ENCODE measurements at regions not wholly inside any gene's neighbourhood (a gene's known extent, or its start where the extent isn't known, plus 50 kb on each side); places are given as distances from the start of the nearest gene placed in this dataset.
"Not testable (repeated sequence)": the region's sequence is repeated elsewhere in the genome, so short reads cannot be mapped to it uniquely, and the experiment has no call there.

DNA sequence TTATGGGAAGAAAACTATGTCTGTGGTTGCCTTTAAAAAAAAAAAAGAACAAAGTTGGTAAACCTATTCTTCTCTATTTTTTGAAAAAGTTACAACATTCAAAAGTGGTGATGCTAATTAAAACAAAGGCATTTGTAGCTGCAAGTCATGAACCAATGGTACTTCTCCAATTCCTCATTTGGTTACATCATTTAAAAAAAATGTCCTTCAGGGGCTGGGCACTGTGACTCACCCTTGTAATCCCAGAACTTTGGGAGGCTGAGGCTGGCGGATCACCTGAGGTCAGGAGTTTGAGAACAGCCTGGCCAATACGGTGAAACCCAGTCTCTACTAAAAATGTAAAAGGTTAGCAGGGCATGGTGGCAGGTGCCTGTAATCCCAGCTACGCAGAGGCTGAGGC lies 574.6 kb downstream of the VGLL3 start:
- ATAC-seq = no peak

DNA sequence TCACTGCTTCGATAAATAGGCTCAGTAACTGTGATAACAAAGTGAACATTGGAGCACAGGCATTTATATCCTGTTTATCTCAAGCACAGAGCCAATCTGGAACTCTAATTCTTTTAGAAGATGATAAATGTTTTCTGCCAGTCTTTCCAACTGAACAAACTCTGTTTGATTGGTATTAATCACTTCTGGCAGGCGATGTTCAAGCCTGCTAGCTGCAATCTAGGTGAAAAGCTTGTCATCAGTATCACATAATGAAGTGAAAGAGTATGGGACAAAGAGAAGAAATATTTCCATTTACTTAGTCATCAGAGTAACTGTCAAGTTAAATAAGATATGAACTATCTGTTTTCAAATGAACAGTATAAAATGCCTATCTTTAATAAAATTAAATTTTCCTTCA lies 577.3 kb downstream of the VGLL3 start:
- H3K4me1 ChIP-seq = no peaks in the 10 kb centered on the region
- no peaks in the 10 kb centered on the region for H3K9me3 ChIP-seq
- ChIA-PET POLR2A (no interaction called here), CTCF (no interaction called here)
- no peak overlapping the region for H3K4me3 ChIP-seq
- no peak overlapping the region for H3K4me2 ChIP-seq
- no peak for ATAC-seq
- TF ChIP-seq SREBF2 (IDR thresholded peaks at IDR 0.05) = no peak
- TF ChIP-seq FOSB (CRISPR knock-in tag; IDR thresholded peaks at IDR 0.05) = no peak
- TF ChIP-seq ESRRA (IDR thresholded peaks at IDR 0.05; ENCODE audit: borderline replicate concordance, low read length) = no peak
- TF ChIP-seq RFX5 (IDR thresholded peaks at IDR 0.05) = no peak
- no peak for TF ChIP-seq EHF (CRISPR knock-in tag; IDR thresholded peaks at IDR 0.05)
- H3K27ac ChIP-seq = no peak overlapping the region
- 17% methylated on average over 2 of the region's 2 CpGs for WGBS (ENCODE audit: missing lambda C conversion rate)
- no peak for FAIRE-seq
- no peak for DNase-seq (ENCODE audit: low read depth in 1 of 2, low spot score in 1 of 2)

More for the DNA sequence above, 574.6 kb downstream of the VGLL3 start:
- Histone ChIP-seq H3K9me3 (no peaks in the 10 kb centered on the region), H3K4me3 (no peak overlapping the region), H3K27ac (no peak overlapping the region), H3K4me2 (no peak overlapping the region), H3K4me1 (no peaks in the 10 kb centered on the region)
- ChIA-PET POLR2A (no interaction called here), CTCF (no interaction called here)
- TF ChIP-seq, protein P1, sequence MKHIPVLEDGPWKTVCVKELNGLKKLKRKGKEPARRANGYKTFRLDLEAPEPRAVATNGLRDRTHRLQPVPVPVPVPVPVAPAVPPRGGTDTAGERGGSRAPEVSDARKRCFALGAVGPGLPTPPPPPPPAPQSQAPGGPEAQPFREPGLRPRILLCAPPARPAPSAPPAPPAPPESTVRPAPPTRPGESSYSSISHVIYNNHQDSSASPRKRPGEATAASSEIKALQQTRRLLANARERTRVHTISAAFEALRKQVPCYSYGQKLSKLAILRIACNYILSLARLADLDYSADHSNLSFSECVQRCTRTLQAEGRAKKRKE (CRISPR knock-in tag; IDR thresholded peaks at IDR 0.05; ENCODE audit: low read depth) = no peak
- TF ChIP-seq GATA3 (IDR thresholded peaks at IDR 0.05; ENCODE audit: borderline replicate concordance) (no peak), RCOR1 (IDR thresholded peaks at IDR 0.05; ENCODE audit: low read depth, low read length) (no peak), PHF8 (IDR thresholded peaks at IDR 0.05; ENCODE audit: borderline replicate concordance, low read depth) (no peak), POLR2AphosphoS2 (conservative IDR thresholded peaks at IDR 0.05; ENCODE audit: low read length) (no peak), RARB (CRISPR knock-in tag; IDR thresholded peaks at IDR 0.05) (no peak), RNF2 (IDR thresholded peaks at IDR 0.05; ENCODE audit: borderline replicate concordance, low read depth) (no peak), MYC (IDR thresholded peaks at IDR 0.05; ENCODE audit: borderline replicate concordance, low read length) (no peak), ZNF302 (CRISPR knock-in tag; IDR thresholded peaks at IDR 0.05) (no peak), CHD4 (IDR thresholded peaks at IDR 0.05; ENCODE audit: borderline replicate concordance) (no peak), ESRRA (IDR thresholded peaks at IDR 0.05; ENCODE audit: borderline replicate concordance, low read length) (no peak)
- TF ChIP-seq, protein P2, sequence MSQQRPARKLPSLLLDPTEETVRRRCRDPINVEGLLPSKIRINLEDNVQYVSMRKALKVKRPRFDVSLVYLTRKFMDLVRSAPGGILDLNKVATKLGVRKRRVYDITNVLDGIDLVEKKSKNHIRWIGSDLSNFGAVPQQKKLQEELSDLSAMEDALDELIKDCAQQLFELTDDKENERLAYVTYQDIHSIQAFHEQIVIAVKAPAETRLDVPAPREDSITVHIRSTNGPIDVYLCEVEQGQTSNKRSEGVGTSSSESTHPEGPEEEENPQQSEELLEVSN (IDR thresholded peaks at IDR 0.05; ENCODE audit: borderline replicate concordance, low read depth) = no peak
- no peak for FAIRE-seq
- DNase-seq (ENCODE audit: low read depth in 1 of 2, low spot score in 1 of 2) = no peak
- 40% methylated on average over 3 of the region's 3 CpGs for WGBS (ENCODE audit: missing lambda C conversion rate)

DNA sequence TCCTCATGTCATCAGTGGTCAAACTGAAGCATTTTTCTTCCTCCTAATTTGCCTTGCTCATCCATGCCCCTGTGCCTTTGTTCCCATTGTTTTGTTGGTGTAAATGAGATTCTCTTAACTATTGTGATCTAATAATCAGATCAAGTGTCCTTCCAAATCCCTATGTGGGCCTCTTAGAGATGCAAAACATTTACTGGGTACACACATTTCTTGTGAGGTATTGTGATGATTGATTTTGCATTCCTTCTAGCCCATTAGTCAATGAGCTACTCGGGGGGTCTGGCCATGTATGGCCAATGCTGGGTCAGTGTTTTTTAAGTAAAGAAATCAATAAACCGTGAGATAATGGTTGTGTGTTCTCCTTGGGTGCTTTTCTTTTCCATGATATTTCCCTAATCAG lies 580.4 kb downstream of the VGLL3 start:
- ATAC-seq (no peak), FAIRE-seq (no peak), DNase-seq (ENCODE audit: low read depth in 1 of 2, low spot score in 1 of 2) (no peak)
- WGBS (ENCODE audit: missing lambda C conversion rate) = 9% methylated on average over 2 of the region's 2 CpGs
- POLR2A ChIA-PET = no interaction called here
- CTCF ChIA-PET = no interaction called here
- H3K9me3 ChIP-seq = no peaks in the 10 kb centered on the region
- no peak overlapping the region for H3K4me2 ChIP-seq
- no peak overlapping the region for H3K27ac ChIP-seq
- TF ChIP-seq RAD21 (conservative IDR thresholded peaks at IDR 0.05 in 1 of 2, IDR thresholded peaks at IDR 0.05 in 1 of 2) = no peak
- TF ChIP-seq EHMT2 (IDR thresholded peaks at IDR 0.05; ENCODE audit: low read depth) = no peak
- no peak for TF ChIP-seq HOXA7 (CRISPR knock-in tag; IDR thresholded peaks at IDR 0.05)
- TF ChIP-seq NFE2L2 (conservative IDR thresholded peaks at IDR 0.05; ENCODE audit: low read length) = no peak
- TF ChIP-seq JUNB (IDR thresholded peaks at IDR 0.05) = no peak
- no peak for TF ChIP-seq ESRRA (IDR thresholded peaks at IDR 0.05; ENCODE audit: borderline replicate concordance, low read length)
- TF ChIP-seq CHD4 (IDR thresholded peaks at IDR 0.05; ENCODE audit: borderline replicate concordance) = no peak
- TF ChIP-seq, protein P3, sequence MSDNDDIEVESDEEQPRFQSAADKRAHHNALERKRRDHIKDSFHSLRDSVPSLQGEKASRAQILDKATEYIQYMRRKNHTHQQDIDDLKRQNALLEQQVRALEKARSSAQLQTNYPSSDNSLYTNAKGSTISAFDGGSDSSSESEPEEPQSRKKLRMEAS (IDR thresholded peaks at IDR 0.05) = no peak
- no peak for TF ChIP-seq MAFK (IDR thresholded peaks at IDR 0.05; ENCODE audit: partially characterized antibody)
- TF ChIP-seq PHF8 (IDR thresholded peaks at IDR 0.05; ENCODE audit: borderline replicate concordance, low read depth) = no peak
- no peak for TF ChIP-seq MYC (IDR thresholded peaks at IDR 0.05; ENCODE audit: borderline replicate concordance, low read length)
- TF ChIP-seq, protein P4, sequence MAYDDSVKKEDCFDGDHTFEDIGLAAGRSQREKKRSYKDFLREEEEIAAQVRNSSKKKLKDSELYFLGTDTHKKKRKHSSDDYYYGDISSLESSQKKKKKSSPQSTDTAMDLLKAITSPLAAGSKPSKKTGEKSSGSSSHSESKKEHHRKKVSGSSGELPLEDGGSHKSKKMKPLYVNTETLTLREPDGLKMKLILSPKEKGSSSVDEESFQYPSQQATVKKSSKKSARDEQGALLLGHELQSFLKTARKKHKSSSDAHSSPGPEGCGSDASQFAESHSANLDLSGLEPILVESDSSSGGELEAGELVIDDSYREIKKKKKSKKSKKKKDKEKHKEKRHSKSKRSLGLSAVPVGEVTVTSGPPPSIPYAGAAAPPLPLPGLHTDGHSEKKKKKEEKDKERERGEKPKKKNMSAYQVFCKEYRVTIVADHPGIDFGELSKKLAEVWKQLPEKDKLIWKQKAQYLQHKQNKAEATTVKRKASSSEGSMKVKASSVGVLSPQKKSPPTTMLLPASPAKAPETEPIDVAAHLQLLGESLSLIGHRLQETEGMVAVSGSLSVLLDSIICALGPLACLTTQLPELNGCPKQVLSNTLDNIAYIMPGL (CRISPR knock-in tag; IDR thresholded peaks at IDR 0.05; ENCODE audit: borderline replicate concordance) = no peak
- no peak for TF ChIP-seq SREBF2 (IDR thresholded peaks at IDR 0.05)
- TF ChIP-seq RCOR1 (IDR thresholded peaks at IDR 0.05; ENCODE audit: low read depth, low read length) = no peak
- no peak for TF ChIP-seq CEBPB (IDR thresholded peaks at IDR 0.05)
- TF ChIP-seq FOSL2 (IDR thresholded peaks at IDR 0.05) = no peak
- no peak for TF ChIP-seq FOSL2 (CRISPR knock-in tag; IDR thresholded peaks at IDR 0.05)
- TF ChIP-seq FOSB (CRISPR knock-in tag; IDR thresholded peaks at IDR 0.05) = no peak
- H3K4me3 ChIP-seq = no peak overlapping the region
- no peaks in the 10 kb centered on the region for H3K4me1 ChIP-seq

DNA sequence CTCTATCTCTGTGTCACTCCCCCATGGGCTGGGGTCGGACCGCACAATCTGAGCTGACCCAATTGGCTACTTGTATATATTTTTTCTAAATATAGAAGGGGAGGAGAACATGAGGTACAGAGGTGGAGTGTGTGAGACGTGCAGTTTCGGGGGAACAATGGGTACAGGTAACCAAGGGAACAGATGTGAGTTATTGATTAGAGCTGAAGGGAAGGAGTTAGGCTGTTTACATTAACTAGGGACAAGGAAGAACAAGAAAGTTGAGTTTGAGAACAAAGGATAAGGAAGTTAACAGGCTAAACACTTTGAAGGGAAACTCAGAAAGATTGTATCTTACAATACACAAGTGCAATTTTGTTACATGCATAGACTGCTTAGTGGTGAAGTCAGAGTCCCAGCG lies 601.2 kb downstream of the VGLL3 start:
- H3K4me1 ChIP-seq; POLR2A ChIA-PET; FAIRE-seq; DNase-seq (ENCODE audit: low read depth in 1 of 2, low spot score in 1 of 2); CTCF ChIA-PET; H3K4me3 ChIP-seq; H3K9me3 ChIP-seq; H3K27ac ChIP-seq; H3K4me2 ChIP-seq; ATAC-seq: not testable (repeated sequence)
- WGBS (ENCODE audit: missing lambda C conversion rate) = 39% methylated on average over 5 of the region's 5 CpGs

Data from A549 (cell line).